GM12878 (cell line): ENCODE measurements at regions not wholly inside any gene's neighbourhood (a gene's known extent, or its start where the extent isn't known, plus 50 kb on each side); places are given as distances from the start of the nearest gene placed in this dataset.
A peak's percentile ranks its signal among the peaks of the same experiment; 100 is the strongest.

Source experiments
- FOS ChIP-seq: IDR thresholded peaks from 3 replicates; pipeline ENCODE4 v1.6.1; 2011; ENCODE audit warnings: borderline replicate concordance; ENCODE audit not compliant: insufficient read length; ENCODE audit errors: extremely low read depth
- RAD21 ChIP-seq: IDR thresholded peaks from 2 replicates; pipeline ENCODE4 v1.6.1; 2011; ENCODE audit warnings: mild to moderate bottlenecking, low read depth, low read length, moderate library complexity; ENCODE audit not compliant: insufficient read depth
- TF ChIP-seq, protein P1 (sequence below): IDR thresholded peaks from 2 replicates; pipeline ENCODE4 v1.6.1; 2012; ENCODE audit warnings: low read depth, low read length, improper control_type of control experiment
- TF ChIP-seq, protein P2 (sequence below): fragments of 450-650 bp; IDR thresholded peaks from 2 replicates; pipeline ENCODE4 v1.6.1; 2017; ENCODE audit warnings: mild to moderate bottlenecking

DNA sequence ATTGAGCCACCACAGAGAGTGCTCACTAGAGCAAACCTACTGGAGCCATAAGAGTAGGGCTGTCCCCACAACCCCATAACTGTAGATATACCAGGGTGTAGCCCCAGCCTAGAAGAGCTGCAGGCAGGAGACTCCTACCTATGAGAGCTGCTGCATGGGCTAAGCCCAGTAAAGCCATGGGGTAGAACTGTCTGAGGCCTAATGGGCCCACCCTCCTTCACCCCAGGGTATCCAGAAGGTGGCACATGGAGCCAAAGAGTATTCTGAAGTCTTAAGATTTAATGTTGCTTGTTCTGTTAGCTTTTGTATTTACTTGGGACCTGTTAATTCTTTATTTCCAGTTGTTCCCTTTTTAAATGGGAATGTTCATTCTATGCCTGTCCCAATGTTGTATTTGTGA lies 1193.7 kb upstream of the ADGRL2 start:
- TF ChIP-seq, protein P1, sequence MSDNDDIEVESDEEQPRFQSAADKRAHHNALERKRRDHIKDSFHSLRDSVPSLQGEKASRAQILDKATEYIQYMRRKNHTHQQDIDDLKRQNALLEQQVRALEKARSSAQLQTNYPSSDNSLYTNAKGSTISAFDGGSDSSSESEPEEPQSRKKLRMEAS, result no peak
- TF ChIP-seq, protein P2, sequence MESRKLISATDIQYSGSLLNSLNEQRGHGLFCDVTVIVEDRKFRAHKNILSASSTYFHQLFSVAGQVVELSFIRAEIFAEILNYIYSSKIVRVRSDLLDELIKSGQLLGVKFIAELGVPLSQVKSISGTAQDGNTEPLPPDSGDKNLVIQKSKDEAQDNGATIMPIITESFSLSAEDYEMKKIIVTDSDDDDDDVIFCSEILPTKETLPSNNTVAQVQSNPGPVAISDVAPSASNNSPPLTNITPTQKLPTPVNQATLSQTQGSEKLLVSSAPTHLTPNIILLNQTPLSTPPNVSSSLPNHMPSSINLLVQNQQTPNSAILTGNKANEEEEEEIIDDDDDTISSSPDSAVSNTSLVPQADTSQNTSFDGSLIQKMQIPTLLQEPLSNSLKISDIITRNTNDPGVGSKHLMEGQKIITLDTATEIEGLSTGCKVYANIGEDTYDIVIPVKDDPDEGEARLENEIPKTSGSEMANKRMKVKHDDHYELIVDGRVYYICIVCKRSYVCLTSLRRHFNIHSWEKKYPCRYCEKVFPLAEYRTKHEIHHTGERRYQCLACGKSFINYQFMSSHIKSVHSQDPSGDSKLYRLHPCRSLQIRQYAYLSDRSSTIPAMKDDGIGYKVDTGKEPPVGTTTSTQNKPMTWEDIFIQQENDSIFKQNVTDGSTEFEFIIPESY, result no peak
- TF ChIP-seq FOS, result no peak
- TF ChIP-seq RAD21, result 0 out of 2 replicates have a peak, but pooled peaks have one; percentile 10
